ENCODE measurements at regions not wholly inside any gene's neighbourhood (a gene's known extent, or its start where the extent isn't known, plus 50 kb on each side); places are given as distances from the start of the nearest gene placed in this dataset.

DNA sequence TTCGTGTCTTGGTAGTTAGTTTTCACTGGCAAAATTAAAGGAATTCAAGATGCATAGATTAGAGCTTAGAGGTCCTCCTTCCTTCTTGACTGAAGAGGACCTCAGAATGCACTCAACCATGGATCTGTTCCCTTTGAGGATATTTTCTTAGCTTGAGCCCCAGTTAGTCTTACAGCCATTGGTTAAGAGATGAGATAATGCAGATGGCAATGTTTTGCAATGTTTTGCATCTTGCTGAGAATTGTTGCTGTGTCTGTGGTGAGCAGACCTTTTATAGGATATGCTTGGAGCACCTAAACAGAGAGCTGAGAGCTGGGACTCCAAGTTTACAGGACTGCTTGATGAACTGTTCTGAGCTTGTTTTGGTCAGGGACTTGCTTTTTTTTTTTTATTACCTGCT lies 107.5 kb downstream of the TMEM170B start:
- TF ChIP-seq HDGF (IDR thresholded peaks at IDR 0.05; ENCODE audit: borderline replicate concordance) (no peak), NFRKB (IDR thresholded peaks at IDR 0.05) (no peak), FOXM1 (IDR thresholded peaks at IDR 0.05; ENCODE audit: borderline replicate concordance) (no peak)
- TF ChIP-seq, protein P1, sequence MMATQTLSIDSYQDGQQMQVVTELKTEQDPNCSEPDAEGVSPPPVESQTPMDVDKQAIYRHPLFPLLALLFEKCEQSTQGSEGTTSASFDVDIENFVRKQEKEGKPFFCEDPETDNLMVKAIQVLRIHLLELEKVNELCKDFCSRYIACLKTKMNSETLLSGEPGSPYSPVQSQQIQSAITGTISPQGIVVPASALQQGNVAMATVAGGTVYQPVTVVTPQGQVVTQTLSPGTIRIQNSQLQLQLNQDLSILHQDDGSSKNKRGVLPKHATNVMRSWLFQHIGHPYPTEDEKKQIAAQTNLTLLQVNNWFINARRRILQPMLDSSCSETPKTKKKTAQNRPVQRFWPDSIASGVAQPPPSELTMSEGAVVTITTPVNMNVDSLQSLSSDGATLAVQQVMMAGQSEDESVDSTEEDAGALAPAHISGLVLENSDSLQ (IDR thresholded peaks at IDR 0.05): no peak

All from HEK293T (cell line).